HG03064 (cell line): ENCODE measurements at regions not wholly inside any gene's neighbourhood (a gene's known extent, or its start where the extent isn't known, plus 50 kb on each side); places are given as distances from the start of the nearest gene placed in this dataset.
"Not testable (repeated sequence)": the region's sequence is repeated elsewhere in the genome, so short reads cannot be mapped to it uniquely, and the experiment has no call there.

Experiments
- ATAC-seq: cut with Tn5 transposase; IDR thresholded peaks from one replicate; pipeline ENCODE4 v1.9.1; 2021; ENCODE audit warnings: low read depth; ENCODE audit not compliant: unreplicated experiment

GRCh38 chr16:21530729-21531383 is 68.5 kb upstream of the METTL9 start:
- ATAC-seq = not testable (repeated sequence)

GRCh38 chr16:21532996-21533395 is 66.4 kb upstream of the METTL9 start:
- ATAC-seq = not testable (repeated sequence)

GRCh38 chr16:21533474-21533873 is 65.9 kb upstream of the METTL9 start:
- not testable (repeated sequence) for ATAC-seq

GRCh38 chr16:21534561-21534960 is 64.8 kb upstream of the METTL9 start:
- not testable (repeated sequence) for ATAC-seq

GRCh38 chr16:21535201-21535600 is 64.2 kb upstream of the METTL9 start:
- ATAC-seq = not testable (repeated sequence)

GRCh38 chr16:21536740-21537139 is 62.6 kb upstream of the METTL9 start:
- not testable (repeated sequence) for ATAC-seq

GRCh38 chr16:21537598-21537997 is 61.8 kb upstream of the METTL9 start:
- not testable (repeated sequence) for ATAC-seq

GRCh38 chr16:21539107-21539618 is 60.2 kb upstream of the METTL9 start:
- ATAC-seq = not testable (repeated sequence)

- ATAC-seq = peak; percentile 53
These were observed 58.5 kb upstream of the METTL9 start for GRCh38 chr16:21540770-21541433.

- not testable (repeated sequence) for ATAC-seq
These were observed 57.7 kb upstream of the METTL9 start for GRCh38 chr16:21541611-21542051.

- ATAC-seq = not testable (repeated sequence)
These were observed 57.3 kb upstream of the METTL9 start for GRCh38 chr16:21542075-21542474.

- ATAC-seq = not testable (repeated sequence)
These were observed 56.8 kb upstream of the METTL9 start for GRCh38 chr16:21542491-21543124.

- ATAC-seq = not testable (repeated sequence)
These were observed 56.1 kb upstream of the METTL9 start for GRCh38 chr16:21543151-21543836.

GRCh38 chr16:21545664-21546326 is 53.6 kb upstream of the METTL9 start:
- ATAC-seq = not testable (repeated sequence)

- ATAC-seq = not testable (repeated sequence)
These were observed 50.0 kb upstream of the METTL9 start for GRCh38 chr16:21549396-21549795.
